Pons (tissue), 1 donor: ENCODE measurements at regions not wholly inside any gene's neighbourhood (a gene's known extent, or its start where the extent isn't known, plus 50 kb on each side); places are given as distances from the start of the nearest gene placed in this dataset.
A peak's percentile ranks its signal among the peaks of the same experiment; 100 is the strongest.

Experiments
- DNase-seq: peaks from one replicate; pipeline ENCODE4 v3.0.0-alpha.2; 2016; ENCODE audit warnings: low spot score

- no peak for DNase-seq
Measured at GRCh38 chr5:167821669-167822068, 469.8 kb upstream of the WWC1 start.

GRCh38 chr5:167822241-167822640 is 469.2 kb upstream of the WWC1 start:
- no peak for DNase-seq

- no peak for DNase-seq
Measured at GRCh38 chr5:167823405-167823804, 468.0 kb upstream of the WWC1 start.

GRCh38 chr5:167827766-167828165 is 463.7 kb upstream of the WWC1 start:
- no peak for DNase-seq

GRCh38 chr5:167831754-167832504 is 459.5 kb upstream of the WWC1 start:
- no peak for DNase-seq

- no peak for DNase-seq
Measured at GRCh38 chr5:167832609-167833008, 458.8 kb upstream of the WWC1 start.

GRCh38 chr5:167833456-167833855 is 458.0 kb upstream of the WWC1 start:
- DNase-seq, result no peak

GRCh38 chr5:167835146-167835545 is 456.3 kb upstream of the WWC1 start:
- no peak for DNase-seq

- DNase-seq, result no peak
Measured at GRCh38 chr5:167837127-167837526, 454.3 kb upstream of the WWC1 start.

GRCh38 chr5:167839065-167839464 is 452.4 kb upstream of the WWC1 start:
- no peak for DNase-seq

- no peak for DNase-seq
Measured at GRCh38 chr5:167840527-167841130, 450.8 kb upstream of the WWC1 start.

- DNase-seq, result no peak
Measured at GRCh38 chr5:167843881-167844572, 447.4 kb upstream of the WWC1 start.

GRCh38 chr5:167845952-167846351 is 445.5 kb upstream of the WWC1 start:
- DNase-seq, result no peak

GRCh38 chr5:167849874-167850273 is 441.6 kb upstream of the WWC1 start:
- DNase-seq, result no peak

- no peak for DNase-seq
Measured at GRCh38 chr5:167850911-167851310, 440.5 kb upstream of the WWC1 start.

GRCh38 chr5:167851416-167851815 is 440.0 kb upstream of the WWC1 start:
- no peak for DNase-seq

- no peak for DNase-seq
Measured at GRCh38 chr5:167852515-167852914, 438.9 kb upstream of the WWC1 start.

- no peak for DNase-seq
Measured at GRCh38 chr5:167853421-167853820, 438.0 kb upstream of the WWC1 start.

GRCh38 chr5:167855818-167856217 is 435.6 kb upstream of the WWC1 start:
- no peak for DNase-seq

GRCh38 chr5:167857321-167857720 is 434.1 kb upstream of the WWC1 start:
- DNase-seq, result no peak

GRCh38 chr5:167858186-167858855 is 433.1 kb upstream of the WWC1 start:
- peak; percentile 4 for DNase-seq

- no peak for DNase-seq
Measured at GRCh38 chr5:167861129-167861927, 430.1 kb upstream of the WWC1 start.
